Activated naive CD8-positive, alpha-beta T cell (primary cell): ENCODE measurements at regions not wholly inside any gene's neighbourhood (a gene's known extent, or its start where the extent isn't known, plus 50 kb on each side); places are given as distances from the start of the nearest gene placed in this dataset.
"Not testable (repeated sequence)": the region's sequence is repeated elsewhere in the genome, so short reads cannot be mapped to it uniquely, and the experiment has no call there.

Source experiments
- H3K27ac Mint-ChIP-seq: one replicate; pipeline ENCODE4 v1.8.0; 2021; ENCODE audit warnings: mixed read lengths
- H3K27me3 Mint-ChIP-seq: one replicate; pipeline ENCODE4 v1.8.0; 2021; ENCODE audit warnings: mixed read lengths
- H3K36me3 Mint-ChIP-seq: one replicate; pipeline ENCODE4 v1.8.0; 2021; ENCODE audit warnings: mixed read lengths
- H3K4me1 Mint-ChIP-seq: one replicate; pipeline ENCODE4 v1.8.0; 2021; ENCODE audit warnings: low read depth, mixed read lengths
- H3K4me3 Mint-ChIP-seq: one replicate; pipeline ENCODE4 v1.8.0; 2021; ENCODE audit warnings: mild to moderate bottlenecking, mixed read lengths
- H3K9me3 Mint-ChIP-seq: one replicate; pipeline ENCODE4 v1.8.0; 2021; ENCODE audit warnings: low read depth, mixed read lengths

DNA sequence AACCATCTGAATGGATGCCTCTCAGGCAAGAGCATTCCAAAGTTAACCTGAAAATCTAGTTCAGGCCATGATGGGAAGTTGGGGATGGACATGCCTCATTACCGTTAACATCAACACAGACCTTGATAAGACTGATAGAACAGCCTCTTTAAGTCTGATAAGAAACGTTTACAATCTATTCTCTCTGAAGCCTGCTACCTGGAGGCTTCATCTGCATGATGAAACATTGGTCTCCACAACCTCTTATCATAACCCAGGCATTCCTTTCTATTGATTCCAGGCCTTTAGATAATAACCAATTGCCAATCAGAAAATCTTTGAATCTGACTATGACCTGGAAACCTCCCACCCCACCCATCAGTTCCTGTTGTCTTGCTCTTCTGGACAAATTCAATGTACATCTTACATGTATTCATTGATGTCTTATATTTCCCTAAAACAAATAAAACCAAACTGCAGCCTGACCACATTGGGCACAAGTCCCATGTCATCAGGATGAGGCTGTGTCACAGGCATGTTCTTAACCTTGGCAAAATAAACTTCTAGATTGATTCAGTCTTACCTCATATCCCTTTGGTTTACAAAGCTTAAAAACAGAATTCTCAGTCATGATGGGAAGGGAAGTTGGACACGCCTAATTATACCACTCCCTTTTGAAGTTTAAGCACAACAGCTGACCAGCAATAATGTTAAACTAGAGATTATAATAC, 843.8 kb upstream of the SPRY2 start:
- Mint-ChIP-seq H3K9me3 (peaks cover 10% of the 10 kb centered on the region), H3K36me3 (no peaks in the 10 kb centered on the region), H3K27ac (no peak overlapping the region), H3K4me3 (no peak overlapping the region), H3K27me3 (no peaks in the 10 kb centered on the region), H3K4me1 (no peaks in the 10 kb centered on the region)

DNA sequence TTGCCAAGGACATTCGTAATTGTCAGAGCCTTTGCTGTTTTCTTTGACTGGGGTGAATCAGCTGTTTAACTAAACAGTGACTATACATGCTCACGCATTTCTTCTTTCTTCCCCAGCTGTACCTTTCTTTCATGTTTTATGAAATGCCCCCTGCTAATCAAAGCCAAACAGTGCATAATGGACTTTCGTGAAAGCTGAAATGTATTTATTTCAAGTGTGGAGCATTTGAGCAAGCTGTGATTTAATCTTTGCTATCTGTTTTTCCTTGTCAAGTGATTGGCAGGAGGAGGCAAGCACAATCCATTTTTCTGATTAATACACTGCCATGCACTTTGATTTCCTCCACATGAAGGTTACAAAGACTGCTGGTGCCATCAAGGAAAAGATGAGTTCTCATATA, 831.7 kb upstream of the SPRY2 start:
- no peaks in the 10 kb centered on the region for H3K9me3 Mint-ChIP-seq
- no peaks in the 10 kb centered on the region for H3K36me3 Mint-ChIP-seq
- no peak overlapping the region for H3K4me3 Mint-ChIP-seq
- H3K27me3 Mint-ChIP-seq: no peaks in the 10 kb centered on the region
- no peak overlapping the region for H3K27ac Mint-ChIP-seq
- no peaks in the 10 kb centered on the region for H3K4me1 Mint-ChIP-seq

DNA sequence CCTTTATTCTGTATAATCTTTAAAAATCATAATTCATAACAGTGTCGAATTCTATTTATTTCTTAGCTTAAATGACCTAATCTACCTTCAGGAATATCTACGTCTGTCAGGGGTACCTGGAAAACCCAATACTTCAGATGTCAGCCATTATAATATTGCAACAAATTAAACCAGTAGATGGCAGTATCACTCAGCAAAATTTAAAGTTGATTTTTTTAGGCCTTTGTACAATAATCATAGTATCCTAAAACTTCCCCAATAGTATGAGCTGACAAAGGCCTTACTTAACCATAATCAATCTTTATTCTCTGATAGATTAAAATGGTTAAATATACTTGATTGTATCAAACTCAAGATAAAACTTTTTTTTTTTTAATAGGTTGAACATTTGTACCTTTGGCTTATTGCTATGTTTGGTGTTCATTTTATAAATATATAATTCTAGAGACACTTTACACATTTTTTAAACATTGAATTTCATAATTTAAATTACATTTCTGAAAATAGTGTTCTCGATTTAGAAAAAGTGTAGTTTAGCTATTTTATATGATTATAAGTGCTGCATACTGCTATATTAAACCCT, 830.2 kb upstream of the SPRY2 start:
- Mint-ChIP-seq H3K36me3 (no peaks in the 10 kb centered on the region), H3K27ac (no peak overlapping the region), H3K4me1 (no peaks in the 10 kb centered on the region), H3K9me3 (no peaks in the 10 kb centered on the region), H3K4me3 (no peak overlapping the region), H3K27me3 (no peaks in the 10 kb centered on the region)

DNA sequence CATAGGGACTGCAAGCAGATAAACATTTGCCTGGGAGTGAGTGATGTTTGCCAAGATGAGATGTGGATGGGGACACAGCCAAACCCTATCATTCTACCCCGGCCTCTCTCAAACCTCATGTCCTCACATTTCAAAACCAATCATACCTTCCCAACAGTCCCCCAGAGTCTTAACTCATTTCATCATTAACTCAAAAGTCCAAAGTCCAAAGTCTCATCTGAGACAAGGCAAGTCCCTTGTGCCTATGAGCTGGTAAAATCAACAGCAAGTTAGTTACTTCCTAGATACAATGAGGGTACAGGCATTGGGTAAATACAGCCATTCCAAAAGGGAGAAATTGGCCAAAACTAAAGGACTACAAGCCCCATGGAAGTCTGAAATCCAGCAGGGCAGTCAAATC, 822.9 kb upstream of the SPRY2 start:
- not testable (repeated sequence) for H3K4me3 Mint-ChIP-seq, H3K36me3 Mint-ChIP-seq, H3K9me3 Mint-ChIP-seq, H3K27me3 Mint-ChIP-seq, H3K27ac Mint-ChIP-seq, H3K4me1 Mint-ChIP-seq

DNA sequence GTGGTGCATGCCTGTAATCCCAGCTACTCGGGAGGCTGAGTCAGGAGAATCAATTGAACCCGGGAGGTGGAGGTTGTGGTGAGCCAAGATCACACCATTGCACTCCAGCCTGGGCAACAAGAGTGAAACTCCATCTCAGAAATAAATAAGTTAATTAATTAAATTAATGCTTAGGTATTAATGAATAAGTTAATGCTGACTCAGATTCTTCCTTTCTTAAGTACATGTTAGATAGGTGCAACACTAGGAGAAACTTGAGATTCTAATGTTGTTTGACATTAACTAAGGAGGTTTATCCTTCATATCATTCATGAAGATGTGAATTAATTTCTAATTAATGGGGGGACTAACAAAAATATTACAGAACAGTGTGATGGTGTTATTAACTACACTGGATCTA, 812.6 kb upstream of the SPRY2 start:
- H3K27me3 Mint-ChIP-seq: no peaks in the 10 kb centered on the region
- H3K27ac Mint-ChIP-seq: no peak overlapping the region

DNA sequence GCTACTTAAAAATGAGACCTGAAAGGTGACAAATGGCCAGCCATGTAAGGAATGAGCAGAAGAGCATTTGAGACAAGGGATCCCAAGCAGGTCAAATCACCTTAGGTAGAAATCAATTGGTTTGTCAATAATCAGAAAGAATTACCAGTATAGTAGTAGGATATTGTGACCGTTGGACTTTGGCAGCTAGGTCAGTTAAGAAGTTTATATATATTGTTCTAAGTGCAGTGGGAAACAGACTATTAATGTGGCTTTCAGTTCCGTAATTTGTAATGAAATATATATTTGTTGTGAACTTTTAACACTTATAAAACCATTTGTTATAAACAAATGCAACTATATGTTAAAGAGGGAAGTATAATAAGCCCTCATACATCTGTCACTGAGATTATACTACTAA, 807.9 kb upstream of the SPRY2 start:
- H3K4me1 Mint-ChIP-seq: no peaks in the 10 kb centered on the region
- H3K4me3 Mint-ChIP-seq: no peak overlapping the region
- H3K27ac Mint-ChIP-seq: no peak overlapping the region
- H3K27me3 Mint-ChIP-seq: no peaks in the 10 kb centered on the region
- no peaks in the 10 kb centered on the region for H3K36me3 Mint-ChIP-seq
- peaks cover 15% of the 10 kb centered on the region for H3K9me3 Mint-ChIP-seq

More for the DNA sequence above, 812.6 kb upstream of the SPRY2 start:
- Mint-ChIP-seq H3K36me3 (no peaks in the 10 kb centered on the region), H3K9me3 (peaks cover 4% of the 10 kb centered on the region), H3K4me3 (no peak overlapping the region), H3K4me1 (no peaks in the 10 kb centered on the region)

DNA sequence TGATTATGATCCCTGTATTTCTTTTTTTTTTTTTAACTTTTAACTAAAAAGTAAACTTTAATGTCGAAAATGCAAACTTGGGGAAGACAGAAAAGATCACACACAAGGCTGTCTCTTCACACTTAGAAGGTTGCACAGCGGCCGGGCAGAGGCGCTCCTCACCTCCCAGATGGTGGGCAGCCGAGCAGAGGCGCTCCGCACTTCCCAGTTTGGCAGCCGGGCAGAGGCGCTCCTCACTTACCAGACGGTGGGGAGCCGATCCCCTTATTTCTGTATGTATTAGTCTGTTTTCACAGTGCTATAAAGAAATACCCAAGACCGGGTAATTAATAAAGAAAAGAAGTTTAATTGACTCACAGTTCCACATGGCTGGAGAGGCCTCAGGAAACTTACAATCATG, 805.6 kb upstream of the SPRY2 start:
- not testable (repeated sequence) for H3K27ac Mint-ChIP-seq, H3K4me1 Mint-ChIP-seq, H3K36me3 Mint-ChIP-seq, H3K27me3 Mint-ChIP-seq, H3K4me3 Mint-ChIP-seq
- H3K9me3 Mint-ChIP-seq: peaks cover 10% of the 10 kb centered on the region

DNA sequence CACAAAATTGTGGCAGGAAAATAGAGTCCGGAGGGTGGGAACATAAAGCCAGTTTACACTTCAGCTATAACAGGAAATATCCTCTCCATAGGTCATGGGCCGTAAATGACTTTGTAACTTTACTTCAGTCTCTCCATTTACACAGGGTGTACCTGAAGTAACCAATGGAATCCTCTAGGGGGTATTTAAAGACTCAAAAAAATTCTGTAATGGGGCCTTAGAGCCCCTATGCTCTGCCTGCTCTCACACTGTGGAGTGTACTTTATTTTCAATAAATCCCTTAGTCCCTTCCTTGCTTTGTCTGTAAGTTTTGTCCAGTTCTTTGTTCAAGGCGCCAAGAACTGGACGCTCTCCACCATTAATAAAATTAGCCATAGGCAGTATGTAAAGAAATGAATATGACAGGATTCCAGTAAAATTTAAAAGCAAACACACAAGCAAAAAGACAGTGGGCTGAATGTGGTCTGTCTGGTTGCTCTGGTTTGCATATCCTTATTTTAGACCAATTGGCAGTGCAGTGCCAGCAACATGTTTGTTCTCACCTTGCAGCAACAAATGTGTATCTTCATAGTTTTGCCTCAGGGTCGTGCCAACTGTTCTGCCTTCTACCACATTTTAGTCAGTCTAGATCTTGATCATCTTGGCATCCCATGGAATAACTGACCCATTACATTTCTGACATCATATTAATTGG, 801.5 kb upstream of the SPRY2 start:
- Mint-ChIP-seq H3K4me1 (no peaks in the 10 kb centered on the region), H3K4me3 (no peak overlapping the region), H3K36me3 (no peaks in the 10 kb centered on the region), H3K27ac (no peak overlapping the region), H3K27me3 (no peaks in the 10 kb centered on the region), H3K9me3 (peaks cover 12% of the 10 kb centered on the region)

DNA sequence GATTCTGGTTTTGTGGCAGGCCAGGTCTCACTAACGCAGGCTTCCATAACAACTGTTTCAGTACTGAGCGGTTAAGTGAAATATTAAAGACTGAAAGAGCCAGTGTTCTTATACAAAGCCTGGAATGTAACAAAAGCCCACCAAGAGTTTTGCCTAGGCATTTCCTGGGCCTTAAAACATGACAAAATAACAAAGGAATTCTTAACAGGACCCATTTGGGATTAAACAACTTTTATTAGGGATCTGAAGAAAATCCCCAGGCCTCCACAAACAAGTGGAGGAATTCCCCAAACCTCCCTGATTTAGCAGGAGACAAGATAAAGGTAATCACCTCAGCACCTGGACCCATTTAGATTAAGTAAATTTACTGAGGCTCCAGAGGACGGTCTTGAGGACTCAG, 799.7 kb upstream of the SPRY2 start:
- Mint-ChIP-seq H3K36me3 (no peaks in the 10 kb centered on the region), H3K4me3 (no peak overlapping the region), H3K27ac (no peak overlapping the region), H3K4me1 (no peaks in the 10 kb centered on the region), H3K9me3 (peaks cover 4% of the 10 kb centered on the region), H3K27me3 (no peaks in the 10 kb centered on the region)

DNA sequence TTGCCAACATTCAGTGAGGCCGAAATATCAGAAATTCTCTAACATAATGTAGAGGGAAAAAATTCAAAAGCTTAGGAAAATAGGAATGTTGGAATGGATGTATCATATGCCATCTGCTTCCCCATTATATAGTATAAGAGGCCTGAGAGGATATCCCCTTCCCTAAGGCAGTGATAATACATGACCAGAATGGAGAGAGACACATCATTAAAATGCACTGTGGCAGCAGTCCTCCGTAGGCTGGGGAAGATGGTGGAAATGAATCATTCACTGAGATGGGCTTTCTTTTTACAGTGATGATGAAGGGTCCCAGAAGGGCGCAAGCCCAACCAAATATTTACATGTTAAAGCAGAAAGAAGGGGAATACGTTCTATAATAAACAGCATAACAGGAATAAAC, 799.1 kb upstream of the SPRY2 start:
- Mint-ChIP-seq H3K27me3 (no peaks in the 10 kb centered on the region), H3K36me3 (no peaks in the 10 kb centered on the region), H3K27ac (no peak overlapping the region), H3K4me3 (no peak overlapping the region), H3K9me3 (peaks cover 4% of the 10 kb centered on the region), H3K4me1 (no peaks in the 10 kb centered on the region)

DNA sequence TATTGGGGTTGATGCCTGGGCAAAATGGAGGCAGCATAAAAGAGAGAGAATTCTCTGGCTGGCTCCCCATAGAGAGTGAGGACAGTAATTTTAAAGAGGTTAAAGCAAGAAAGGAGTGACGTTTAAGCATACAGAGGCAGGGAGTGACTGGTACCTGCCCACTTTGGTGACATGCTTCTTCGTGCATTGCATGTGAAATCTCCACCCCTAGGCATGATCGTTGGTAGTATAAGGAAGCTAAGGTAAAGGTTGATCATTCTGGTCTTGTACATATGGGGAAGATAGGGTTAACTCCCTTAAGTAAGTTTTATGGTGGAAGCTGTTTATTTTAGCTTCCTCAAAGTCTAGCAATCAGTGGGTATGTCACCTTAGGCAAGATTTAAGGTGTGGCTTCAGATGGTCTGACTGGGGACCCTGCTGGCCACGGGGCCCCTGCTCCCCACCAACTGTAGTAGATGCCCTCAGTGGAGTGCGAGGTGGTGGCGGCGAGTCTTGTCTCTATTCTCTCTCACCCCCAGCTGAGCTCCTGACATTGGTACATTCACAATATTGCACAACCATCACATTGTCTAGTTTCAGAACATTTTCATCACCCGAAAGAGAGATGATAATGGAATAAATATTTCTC, 797.5 kb upstream of the SPRY2 start:
- Mint-ChIP-seq H3K36me3 (no peaks in the 10 kb centered on the region), H3K27me3 (no peaks in the 10 kb centered on the region), H3K9me3 (peaks cover 4% of the 10 kb centered on the region), H3K4me3 (no peak overlapping the region), H3K4me1 (no peaks in the 10 kb centered on the region), H3K27ac (no peak overlapping the region)

DNA sequence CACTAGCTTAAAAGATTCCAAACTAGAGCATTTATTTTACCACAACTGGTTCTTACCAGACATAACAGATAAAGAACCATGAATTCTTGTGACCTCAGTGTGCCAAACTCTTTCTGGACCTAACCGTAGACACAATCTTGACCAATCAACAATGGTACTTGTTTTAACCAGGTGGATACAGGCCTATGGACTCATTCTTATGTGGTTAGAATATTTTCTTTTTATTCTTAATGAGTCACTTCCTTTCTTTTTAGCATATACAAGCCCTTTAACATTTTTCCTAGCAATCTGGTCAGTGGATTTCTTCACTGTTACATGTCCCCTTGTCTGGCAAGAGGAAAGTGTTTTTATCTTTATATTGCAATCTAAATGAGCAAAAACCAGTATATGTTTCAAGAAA, 792.1 kb upstream of the SPRY2 start:
- Mint-ChIP-seq H3K9me3 (peaks cover 16% of the 10 kb centered on the region), H3K36me3 (no peaks in the 10 kb centered on the region)

DNA sequence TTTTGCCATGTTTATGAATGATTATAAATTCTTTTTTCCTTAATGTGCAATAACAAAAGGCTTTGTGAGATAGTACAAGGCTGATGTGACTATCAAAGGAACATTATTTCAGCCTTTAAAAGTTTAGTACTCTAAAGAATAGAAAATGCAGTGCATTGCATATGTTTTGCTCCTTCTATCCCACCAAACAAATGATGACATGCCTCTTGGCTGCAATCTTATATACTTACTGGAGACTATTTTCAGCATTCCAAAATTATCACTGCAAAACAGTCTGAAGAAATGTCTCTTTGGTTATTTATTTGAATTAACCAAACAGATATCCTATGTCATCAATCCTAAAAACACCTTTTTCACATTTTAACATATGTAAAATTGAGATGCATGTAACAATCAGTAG, 776.5 kb upstream of the SPRY2 start:
- Mint-ChIP-seq H3K9me3 (peaks cover 8% of the 10 kb centered on the region), H3K27me3 (no peaks in the 10 kb centered on the region), H3K27ac (no peak overlapping the region), H3K36me3 (no peaks in the 10 kb centered on the region), H3K4me3 (no peak overlapping the region), H3K4me1 (no peaks in the 10 kb centered on the region)

More for the DNA sequence above, 792.1 kb upstream of the SPRY2 start:
- Mint-ChIP-seq H3K27ac (no peak overlapping the region), H3K27me3 (no peaks in the 10 kb centered on the region), H3K4me3 (no peak overlapping the region), H3K4me1 (no peaks in the 10 kb centered on the region)

DNA sequence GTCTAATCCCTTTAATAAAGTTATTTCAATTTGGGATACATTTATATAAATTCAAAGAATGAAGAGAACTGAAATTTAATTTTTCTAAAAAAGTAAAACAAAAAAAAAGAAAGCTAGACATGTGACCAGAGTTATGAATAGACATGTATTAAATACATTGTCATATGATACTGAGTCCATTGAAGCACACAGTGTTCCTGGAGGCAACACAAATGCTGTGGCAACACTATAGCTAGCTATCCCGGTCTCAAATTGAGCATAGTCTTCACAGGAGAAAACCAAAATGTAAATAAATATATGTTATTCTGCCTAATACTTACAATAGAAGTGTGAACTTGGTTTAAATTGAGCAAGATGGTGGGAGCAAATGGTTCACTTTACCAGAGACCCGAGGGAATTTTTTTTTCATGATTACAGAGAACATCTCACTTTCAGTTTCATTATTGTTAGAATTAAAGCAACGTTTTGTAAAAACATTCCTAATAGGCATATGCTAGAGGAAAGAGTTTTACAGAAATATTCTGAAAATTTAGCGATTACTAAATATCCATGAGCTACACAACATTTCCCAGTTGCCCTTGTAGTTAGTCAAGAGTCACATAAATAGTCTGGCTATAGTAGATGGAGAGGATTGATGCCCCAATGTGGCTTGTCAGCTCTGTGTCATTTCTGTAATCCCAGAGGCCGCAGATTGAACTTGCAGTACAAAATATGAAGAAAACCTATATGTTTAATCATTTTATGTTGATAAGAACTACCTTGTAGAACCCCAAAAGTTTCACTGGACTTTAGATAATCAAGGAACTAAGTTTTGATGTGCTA, 775.7 kb upstream of the SPRY2 start:
- no peak overlapping the region for H3K4me3 Mint-ChIP-seq
- H3K36me3 Mint-ChIP-seq: no peaks in the 10 kb centered on the region
- H3K27me3 Mint-ChIP-seq: no peaks in the 10 kb centered on the region
- no peak overlapping the region for H3K27ac Mint-ChIP-seq
- H3K4me1 Mint-ChIP-seq: no peaks in the 10 kb centered on the region
- peaks cover 8% of the 10 kb centered on the region for H3K9me3 Mint-ChIP-seq

DNA sequence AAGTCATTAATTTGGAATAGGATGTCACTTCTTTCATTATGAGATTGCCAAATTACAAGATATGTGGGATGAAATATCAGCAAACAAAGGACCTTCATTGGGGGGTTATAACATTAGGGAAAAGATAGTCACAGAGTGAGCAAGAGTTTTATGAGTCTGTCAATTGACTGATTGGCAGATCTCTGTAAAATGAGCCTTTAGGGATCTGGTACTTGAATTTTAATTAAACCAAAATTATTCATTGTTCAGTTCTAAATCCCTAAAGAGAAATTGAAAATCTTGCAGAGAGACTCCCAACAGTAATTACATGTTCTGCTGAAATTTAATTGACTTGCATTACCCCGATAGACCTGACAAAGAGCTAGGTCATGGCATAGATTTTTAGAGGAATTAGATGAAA, 768.1 kb upstream of the SPRY2 start:
- Mint-ChIP-seq H3K36me3 (no peaks in the 10 kb centered on the region), H3K27ac (no peak overlapping the region), H3K9me3 (no peaks in the 10 kb centered on the region), H3K27me3 (no peaks in the 10 kb centered on the region), H3K4me1 (no peaks in the 10 kb centered on the region), H3K4me3 (no peak overlapping the region)
